WTC11 (cell line): ENCODE measurements at regions not wholly inside any gene's neighbourhood (a gene's known extent, or its start where the extent isn't known, plus 50 kb on each side); places are given as distances from the start of the nearest gene placed in this dataset.

Experiments
- ATAC-seq: fragments of 200-7000 bp; cut with Tn5 transposase; 2 replicates; pipeline ENCODE4 v1.10.0; 2021; ENCODE audit warnings: mild to moderate bottlenecking, moderate library complexity
- CTCF ChIA-PET: fragments of 300-600 bp; sonication (Branson Sonifier 250); formaldehyde crosslinking; loops from one replicate; lab custom pipeline; 2021; ENCODE audit warnings: antibody characterized with exemption; lab: Charles Lee
- POLR2A ChIA-PET: fragments of 350-600 bp; sonication (Branson Sonifier 250); formaldehyde crosslinking; loops from one replicate; lab custom pipeline; 2021; ENCODE audit warnings: antibody characterized with exemption; lab: Charles Lee
- DNase-seq: peaks from one replicate; pipeline ENCODE4 v3.0.0; 2021; ENCODE audit warnings: low spot score
- H3K27ac Mint-ChIP-seq: 2 replicates; pipeline ENCODE4 v1.8.0; 2021; ENCODE audit warnings: mixed read lengths
- H3K27me3 Mint-ChIP-seq: 2 replicates; pipeline ENCODE4 v1.8.0; 2021; ENCODE audit warnings: low read depth, mild to moderate bottlenecking, moderate library complexity, mixed read lengths
- H3K36me3 Mint-ChIP-seq: 2 replicates; pipeline ENCODE4 v1.8.0; 2021; ENCODE audit warnings: mixed read lengths
- H3K4me1 Mint-ChIP-seq: 2 replicates; pipeline ENCODE4 v1.8.0; 2022; ENCODE audit warnings: mixed read lengths
- H3K4me3 Mint-ChIP-seq: 2 replicates; pipeline ENCODE4 v1.8.0; 2021; ENCODE audit warnings: mild to moderate bottlenecking, moderate library complexity, mixed read lengths
- H3K9me3 Mint-ChIP-seq: 2 replicates; pipeline ENCODE4 v1.8.0; 2021; ENCODE audit warnings: mixed read lengths
- GTF2I ChIP-seq: fragments of 250-450 bp; sonication (Bioruptor Pico); conservative IDR thresholded peaks from 2 replicates; pipeline ENCODE4 v1.4.0; 2021; ENCODE audit warnings: mild to moderate bottlenecking
- MYBL2 ChIP-seq: sonication (generic); formaldehyde crosslinking; IDR thresholded peaks from 2 replicates; pipeline ENCODE4 v1.8.1; 2023; ENCODE audit warnings: mild to moderate bottlenecking, moderate library complexity, missing genetic modification reagents
- NR1H2 ChIP-seq: sonication (generic); formaldehyde crosslinking; IDR thresholded peaks from 2 replicates; pipeline ENCODE4 v1.9.0; 2021; ENCODE audit warnings: mild to moderate bottlenecking, moderate library complexity, missing genetic modification reagents
- NR3C1 ChIP-seq: sonication (generic); formaldehyde crosslinking; conservative IDR thresholded peaks from 2 replicates; pipeline ENCODE4 v1.8.1; 2023; ENCODE audit warnings: low read depth, mild to moderate bottlenecking, missing genetic modification reagents
- OVOL2 ChIP-seq: fragments of 250-450 bp; sonication (Bioruptor Pico); IDR thresholded peaks from 2 replicates; pipeline ENCODE4 v1.9.0; 2021; ENCODE audit warnings: mild to moderate bottlenecking, borderline replicate concordance
- SMAD4 ChIP-seq: sonication (generic); formaldehyde crosslinking; IDR thresholded peaks from 2 replicates; pipeline ENCODE4 v1.8.0; 2022; ENCODE audit warnings: mild to moderate bottlenecking, missing genetic modification reagents
- SP1 ChIP-seq: sonication (generic); formaldehyde crosslinking; conservative IDR thresholded peaks from 2 replicates; pipeline ENCODE4 v1.8.1; 2022; ENCODE audit warnings: missing genetic modification reagents
- TEAD1 ChIP-seq: sonication (generic); formaldehyde crosslinking; IDR thresholded peaks from 2 replicates; pipeline ENCODE4 v1.8.0; 2022; ENCODE audit warnings: mild to moderate bottlenecking, missing genetic modification reagents
- TEAD4 ChIP-seq: sonication (generic); formaldehyde crosslinking; IDR thresholded peaks from 2 replicates; pipeline ENCODE4 v1.8.0; 2022; ENCODE audit warnings: mild to moderate bottlenecking, missing genetic modification reagents
- USF2 ChIP-seq: sonication (generic); formaldehyde crosslinking; IDR thresholded peaks from 2 replicates; pipeline ENCODE4 v1.8.1; 2023; ENCODE audit warnings: mild to moderate bottlenecking, missing genetic modification reagents, moderate library complexity
- ZNF416 ChIP-seq: fragments of 250-450 bp; sonication (Bioruptor Pico); IDR thresholded peaks from 2 replicates; pipeline ENCODE4 v1.9.0; 2021; ENCODE audit warnings: mild to moderate bottlenecking, inconsistent platforms
- ZNF423 ChIP-seq: fragments of 250-450 bp; sonication (Bioruptor Pico); IDR thresholded peaks from 2 replicates; pipeline ENCODE4 v2.1.2; 2022; ENCODE audit warnings: mild to moderate bottlenecking, moderate library complexity
- TF ChIP-seq, protein P1 (sequence below): sonication (generic); formaldehyde crosslinking; IDR thresholded peaks from 2 replicates; pipeline ENCODE4 v1.8.0; 2023; ENCODE audit warnings: mild to moderate bottlenecking, missing genetic modification reagents
- TF ChIP-seq, protein P2 (sequence below): sonication (generic); formaldehyde crosslinking; IDR thresholded peaks from 2 replicates; pipeline ENCODE4 v1.8.1; 2022; ENCODE audit warnings: low read depth, missing genetic modification reagents, borderline replicate concordance
- TF ChIP-seq, protein P3 (sequence below): fragments of 250-450 bp; sonication (Bioruptor Pico); IDR thresholded peaks from 2 replicates; pipeline ENCODE4 v1.9.0; 2021; ENCODE audit warnings: mild to moderate bottlenecking
- TF ChIP-seq, protein P4 (sequence below): sonication (generic); formaldehyde crosslinking; IDR thresholded peaks from 2 replicates; pipeline ENCODE4 v1.8.1; 2022; ENCODE audit warnings: missing genetic modification reagents, borderline replicate concordance
- TF ChIP-seq, protein P5 (sequence below): sonication (generic); formaldehyde crosslinking; IDR thresholded peaks from 2 replicates; pipeline ENCODE4 v1.8.1; 2022; ENCODE audit warnings: mild to moderate bottlenecking, missing genetic modification reagents, moderate library complexity, borderline replicate concordance

DNA sequence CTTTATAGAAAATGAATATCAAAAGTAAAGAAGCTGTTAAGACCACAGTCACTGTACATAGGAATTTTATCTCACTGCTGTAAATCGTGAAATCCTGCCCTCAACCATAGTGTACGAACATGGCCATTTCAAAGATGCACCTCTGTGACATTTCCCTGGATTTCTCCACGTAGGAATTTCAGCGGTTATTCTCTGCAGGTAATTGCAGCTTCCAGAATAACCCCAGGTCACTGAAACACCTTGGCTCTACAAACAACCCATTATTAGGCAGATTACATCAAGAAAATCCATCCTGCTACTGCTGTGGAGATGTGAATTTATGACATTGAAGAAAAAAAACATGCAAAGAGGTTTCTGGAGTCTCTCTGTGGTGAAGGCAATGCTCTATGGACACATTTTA, 196.2 kb upstream of the USP25 start:
- H3K4me3 Mint-ChIP-seq = no peak overlapping the region
- POLR2A ChIA-PET = no interaction called here

DNA sequence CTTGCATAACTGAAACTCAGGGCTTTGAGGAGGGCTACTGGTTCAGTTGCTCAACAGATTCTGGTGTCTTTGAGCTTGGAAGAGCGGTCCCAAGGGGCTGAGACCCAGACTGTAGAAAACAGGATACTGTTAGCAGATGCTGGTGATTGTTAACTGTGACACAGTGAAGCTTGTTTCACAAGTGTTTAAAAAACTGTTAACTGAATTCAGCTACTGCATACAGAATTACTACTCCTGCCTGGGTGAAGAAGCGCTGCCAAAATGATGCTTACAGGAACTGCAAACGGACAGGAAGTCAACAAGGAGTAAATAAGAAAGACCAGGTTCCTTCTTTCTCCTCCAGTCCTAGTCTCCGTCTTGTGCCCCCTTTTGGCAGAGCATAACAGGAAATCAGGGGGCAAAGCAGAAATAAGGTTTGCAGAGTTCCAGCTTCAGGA, 195.3 kb upstream of the USP25 start:
- no peak overlapping the region for H3K4me3 Mint-ChIP-seq
- ChIA-PET CTCF (interaction anchor here (2.6 to 3.0 kb wide), 2 partner anchors 14 to 18 kb away, joined by 13 to 17 read pairs; no protein-coding TSS in a partner anchor), POLR2A (no interaction called here)

More for the DNA sequence above, 196.2 kb upstream of the USP25 start:
- ATAC-seq = no peak
- H3K36me3 Mint-ChIP-seq = no peaks in the 10 kb centered on the region
- TF ChIP-seq ZNF423 (CRISPR knock-in tag) (no peak), SP1 (no peak), TEAD1 (no peak), NR3C1 (CRISPR knock-in tag) (no peak), ZNF416 (CRISPR knock-in tag) (no peak)
- TF ChIP-seq, protein P1, sequence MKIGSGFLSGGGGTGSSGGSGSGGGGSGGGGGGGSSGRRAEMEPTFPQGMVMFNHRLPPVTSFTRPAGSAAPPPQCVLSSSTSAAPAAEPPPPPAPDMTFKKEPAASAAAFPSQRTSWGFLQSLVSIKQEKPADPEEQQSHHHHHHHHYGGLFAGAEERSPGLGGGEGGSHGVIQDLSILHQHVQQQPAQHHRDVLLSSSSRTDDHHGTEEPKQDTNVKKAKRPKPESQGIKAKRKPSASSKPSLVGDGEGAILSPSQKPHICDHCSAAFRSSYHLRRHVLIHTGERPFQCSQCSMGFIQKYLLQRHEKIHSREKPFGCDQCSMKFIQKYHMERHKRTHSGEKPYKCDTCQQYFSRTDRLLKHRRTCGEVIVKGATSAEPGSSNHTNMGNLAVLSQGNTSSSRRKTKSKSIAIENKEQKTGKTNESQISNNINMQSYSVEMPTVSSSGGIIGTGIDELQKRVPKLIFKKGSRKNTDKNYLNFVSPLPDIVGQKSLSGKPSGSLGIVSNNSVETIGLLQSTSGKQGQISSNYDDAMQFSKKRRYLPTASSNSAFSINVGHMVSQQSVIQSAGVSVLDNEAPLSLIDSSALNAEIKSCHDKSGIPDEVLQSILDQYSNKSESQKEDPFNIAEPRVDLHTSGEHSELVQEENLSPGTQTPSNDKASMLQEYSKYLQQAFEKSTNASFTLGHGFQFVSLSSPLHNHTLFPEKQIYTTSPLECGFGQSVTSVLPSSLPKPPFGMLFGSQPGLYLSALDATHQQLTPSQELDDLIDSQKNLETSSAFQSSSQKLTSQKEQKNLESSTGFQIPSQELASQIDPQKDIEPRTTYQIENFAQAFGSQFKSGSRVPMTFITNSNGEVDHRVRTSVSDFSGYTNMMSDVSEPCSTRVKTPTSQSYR (CRISPR knock-in tag) = no peak
- TF ChIP-seq, protein P2, sequence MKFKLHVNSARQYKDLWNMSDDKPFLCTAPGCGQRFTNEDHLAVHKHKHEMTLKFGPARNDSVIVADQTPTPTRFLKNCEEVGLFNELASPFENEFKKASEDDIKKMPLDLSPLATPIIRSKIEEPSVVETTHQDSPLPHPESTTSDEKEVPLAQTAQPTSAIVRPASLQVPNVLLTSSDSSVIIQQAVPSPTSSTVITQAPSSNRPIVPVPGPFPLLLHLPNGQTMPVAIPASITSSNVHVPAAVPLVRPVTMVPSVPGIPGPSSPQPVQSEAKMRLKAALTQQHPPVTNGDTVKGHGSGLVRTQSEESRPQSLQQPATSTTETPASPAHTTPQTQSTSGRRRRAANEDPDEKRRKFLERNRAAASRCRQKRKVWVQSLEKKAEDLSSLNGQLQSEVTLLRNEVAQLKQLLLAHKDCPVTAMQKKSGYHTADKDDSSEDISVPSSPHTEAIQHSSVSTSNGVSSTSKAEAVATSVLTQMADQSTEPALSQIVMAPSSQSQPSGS (CRISPR knock-in tag) = no peak
- TF ChIP-seq, all 79 proteins: peak for 0
- Mint-ChIP-seq H3K27ac (no peak overlapping the region), H3K27me3 (no peaks in the 10 kb centered on the region), H3K4me1 (no peaks in the 10 kb centered on the region), H3K9me3 (peaks cover 6% of the 10 kb centered on the region; the same call in 1 of the 2 replicates)
- CTCF ChIA-PET = interaction anchor here (2.6 to 3.0 kb wide), 2 partner anchors 13 to 19 kb away, joined by 13 to 17 read pairs; no protein-coding TSS in a partner anchor
- no peak for DNase-seq

GRCh38 chr21:15539376-15539775, 190.4 kb upstream of the USP25 start:
- ChIA-PET CTCF (interaction anchor here (1.2 to 1.9 kb wide), 2 partner anchors 14 to 675 kb away, joined by 3 to 9 read pairs; no protein-coding TSS in a partner anchor), POLR2A (no interaction called here)
- no peak for TF ChIP-seq OVOL2 (CRISPR knock-in tag)
- TF ChIP-seq, protein P3, sequence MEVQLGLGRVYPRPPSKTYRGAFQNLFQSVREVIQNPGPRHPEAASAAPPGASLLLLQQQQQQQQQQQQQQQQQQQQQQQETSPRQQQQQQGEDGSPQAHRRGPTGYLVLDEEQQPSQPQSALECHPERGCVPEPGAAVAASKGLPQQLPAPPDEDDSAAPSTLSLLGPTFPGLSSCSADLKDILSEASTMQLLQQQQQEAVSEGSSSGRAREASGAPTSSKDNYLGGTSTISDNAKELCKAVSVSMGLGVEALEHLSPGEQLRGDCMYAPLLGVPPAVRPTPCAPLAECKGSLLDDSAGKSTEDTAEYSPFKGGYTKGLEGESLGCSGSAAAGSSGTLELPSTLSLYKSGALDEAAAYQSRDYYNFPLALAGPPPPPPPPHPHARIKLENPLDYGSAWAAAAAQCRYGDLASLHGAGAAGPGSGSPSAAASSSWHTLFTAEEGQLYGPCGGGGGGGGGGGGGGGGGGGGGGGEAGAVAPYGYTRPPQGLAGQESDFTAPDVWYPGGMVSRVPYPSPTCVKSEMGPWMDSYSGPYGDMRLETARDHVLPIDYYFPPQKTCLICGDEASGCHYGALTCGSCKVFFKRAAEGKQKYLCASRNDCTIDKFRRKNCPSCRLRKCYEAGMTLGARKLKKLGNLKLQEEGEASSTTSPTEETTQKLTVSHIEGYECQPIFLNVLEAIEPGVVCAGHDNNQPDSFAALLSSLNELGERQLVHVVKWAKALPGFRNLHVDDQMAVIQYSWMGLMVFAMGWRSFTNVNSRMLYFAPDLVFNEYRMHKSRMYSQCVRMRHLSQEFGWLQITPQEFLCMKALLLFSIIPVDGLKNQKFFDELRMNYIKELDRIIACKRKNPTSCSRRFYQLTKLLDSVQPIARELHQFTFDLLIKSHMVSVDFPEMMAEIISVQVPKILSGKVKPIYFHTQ = no peak
- TF ChIP-seq TEAD4 (CRISPR knock-in tag) = no peak
- TF ChIP-seq USF2 = no peak
- H3K27me3 Mint-ChIP-seq = no peaks in the 10 kb centered on the region
- no peaks in the 10 kb centered on the region for H3K4me1 Mint-ChIP-seq
- ATAC-seq (no peak), DNase-seq (no peak)
- no peak overlapping the region for H3K27ac Mint-ChIP-seq
- no peaks in the 10 kb centered on the region for H3K36me3 Mint-ChIP-seq
- H3K4me3 Mint-ChIP-seq = no peak overlapping the region
- H3K9me3 Mint-ChIP-seq = no peaks in the 10 kb centered on the region

More for the DNA sequence above, 195.3 kb upstream of the USP25 start:
- no peaks in the 10 kb centered on the region for H3K27me3 Mint-ChIP-seq
- H3K9me3 Mint-ChIP-seq = peaks cover 6% of the 10 kb centered on the region; the same call in 1 of the 2 replicates
- DNase-seq = no peak
- no peaks in the 10 kb centered on the region for H3K4me1 Mint-ChIP-seq
- peak; percentile 47; the same call in 1 of the 2 replicates for ATAC-seq
- TF ChIP-seq SMAD4 (no peak), GTF2I (no peak), NR1H2 (no peak), MYBL2 (CRISPR knock-in tag) (no peak), OVOL2 (CRISPR knock-in tag) (no peak)
- TF ChIP-seq, protein P4, sequence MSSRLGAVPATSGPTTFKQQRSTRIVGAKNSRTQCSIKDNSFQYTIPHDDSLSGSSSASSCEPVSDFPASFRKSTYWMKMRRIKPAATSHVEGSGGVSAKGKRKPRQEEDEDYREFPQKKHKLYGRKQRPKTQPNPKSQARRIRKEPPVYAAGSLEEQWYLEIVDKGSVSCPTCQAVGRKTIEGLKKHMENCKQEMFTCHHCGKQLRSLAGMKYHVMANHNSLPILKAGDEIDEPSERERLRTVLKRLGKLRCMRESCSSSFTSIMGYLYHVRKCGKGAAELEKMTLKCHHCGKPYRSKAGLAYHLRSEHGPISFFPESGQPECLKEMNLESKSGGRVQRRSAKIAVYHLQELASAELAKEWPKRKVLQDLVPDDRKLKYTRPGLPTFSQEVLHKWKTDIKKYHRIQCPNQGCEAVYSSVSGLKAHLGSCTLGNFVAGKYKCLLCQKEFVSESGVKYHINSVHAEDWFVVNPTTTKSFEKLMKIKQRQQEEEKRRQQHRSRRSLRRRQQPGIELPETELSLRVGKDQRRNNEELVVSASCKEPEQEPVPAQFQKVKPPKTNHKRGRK = no peak
- TF ChIP-seq, protein P5, sequence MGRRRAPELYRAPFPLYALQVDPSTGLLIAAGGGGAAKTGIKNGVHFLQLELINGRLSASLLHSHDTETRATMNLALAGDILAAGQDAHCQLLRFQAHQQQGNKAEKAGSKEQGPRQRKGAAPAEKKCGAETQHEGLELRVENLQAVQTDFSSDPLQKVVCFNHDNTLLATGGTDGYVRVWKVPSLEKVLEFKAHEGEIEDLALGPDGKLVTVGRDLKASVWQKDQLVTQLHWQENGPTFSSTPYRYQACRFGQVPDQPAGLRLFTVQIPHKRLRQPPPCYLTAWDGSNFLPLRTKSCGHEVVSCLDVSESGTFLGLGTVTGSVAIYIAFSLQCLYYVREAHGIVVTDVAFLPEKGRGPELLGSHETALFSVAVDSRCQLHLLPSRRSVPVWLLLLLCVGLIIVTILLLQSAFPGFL (CRISPR knock-in tag) = no peak
- no peak overlapping the region for H3K27ac Mint-ChIP-seq
- no peaks in the 10 kb centered on the region for H3K36me3 Mint-ChIP-seq
